ENCODE measurements at regions not wholly inside any gene's neighbourhood (a gene's known extent, or its start where the extent isn't known, plus 50 kb on each side); places are given as distances from the start of the nearest gene placed in this dataset.

DNA sequence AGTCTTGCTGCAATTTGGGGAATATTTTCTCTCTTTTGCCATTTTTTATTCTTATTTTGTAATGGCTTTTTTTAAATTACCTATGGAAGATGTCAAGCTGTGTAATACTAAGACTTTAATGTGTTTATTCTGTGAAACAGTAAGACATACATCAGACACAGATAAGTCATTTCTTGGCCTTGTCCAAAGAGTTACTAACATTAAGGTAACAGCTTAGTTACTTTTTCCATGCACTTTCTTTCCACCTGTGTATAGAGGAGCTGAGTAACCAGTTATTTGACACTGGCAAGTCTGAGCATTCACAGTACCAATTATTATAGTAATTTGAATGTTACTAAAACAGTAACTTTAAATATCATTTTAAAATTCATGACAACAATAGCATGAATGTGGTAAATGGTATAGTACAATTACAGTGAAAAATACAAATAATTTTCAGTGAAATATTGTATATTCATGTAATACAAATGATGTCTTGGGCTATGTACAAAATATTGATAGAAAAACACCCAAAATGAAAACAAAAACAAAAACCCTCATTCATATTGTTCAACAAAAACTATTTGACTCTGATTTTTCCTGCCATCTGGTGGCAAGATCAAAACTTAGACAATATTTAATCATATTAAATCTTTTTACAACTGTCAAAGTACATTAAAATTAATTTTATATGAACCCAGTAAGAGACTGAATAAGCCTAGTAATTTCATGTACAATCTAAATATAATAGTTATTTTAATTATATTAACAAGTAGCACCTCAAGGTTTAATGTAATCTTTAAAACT, 259.8 kb upstream of the SEMA3A start:
- Histone ChIP-seq H3K27me3 (ENCODE audit: control insufficient read depth, insufficient read depth, low read length, poor library complexity, severe bottlenecking) (no peaks in the 10 kb centered on the region), H3K27ac (ENCODE audit: insufficient read depth, low read depth, low read length, poor library complexity, severe bottlenecking) (no peak overlapping the region), H3K9me3 (ENCODE audit: control insufficient read depth, low read length) (no peaks in the 10 kb centered on the region), H3K36me3 (ENCODE audit: control insufficient read depth, insufficient read depth, low read length) (no peaks in the 10 kb centered on the region), H3K4me3 (ENCODE audit: insufficient read depth, low read depth, low read length) (no peak overlapping the region), H3K4me1 (ENCODE audit: control insufficient read depth, insufficient read depth, low read length) (no peaks in the 10 kb centered on the region)

DNA sequence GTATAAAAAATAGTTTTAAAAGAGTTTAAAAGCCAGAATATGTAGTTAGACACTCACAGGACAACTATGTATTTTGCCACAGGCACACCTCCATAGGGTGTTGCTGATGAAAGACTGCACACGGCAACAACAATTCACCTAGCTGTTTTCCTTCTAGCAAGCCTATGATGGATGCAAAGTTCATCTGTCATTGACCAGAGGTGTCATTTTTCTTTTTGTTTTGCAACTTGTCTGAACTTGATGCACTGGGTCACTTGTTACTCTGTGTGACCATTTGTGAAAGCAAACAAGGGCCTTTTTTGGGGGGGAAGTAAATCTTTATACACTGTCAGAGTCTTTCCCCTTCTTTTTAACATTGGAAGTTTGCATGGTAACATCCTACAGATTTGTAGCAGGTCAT, 258.0 kb upstream of the SEMA3A start:
- H3K27me3 ChIP-seq (ENCODE audit: control insufficient read depth, insufficient read depth, low read length, poor library complexity, severe bottlenecking): no peaks in the 10 kb centered on the region
- H3K9me3 ChIP-seq (ENCODE audit: control insufficient read depth, low read length): no peaks in the 10 kb centered on the region
- 94 to 95% methylated on average over 1 of the region's 1 CpG for WGBS, 2 experiments
- H3K36me3 ChIP-seq (ENCODE audit: control insufficient read depth, insufficient read depth, low read length): no peaks in the 10 kb centered on the region
- no peaks in the 10 kb centered on the region for H3K4me1 ChIP-seq (ENCODE audit: control insufficient read depth, insufficient read depth, low read length)
- H3K27ac ChIP-seq (ENCODE audit: insufficient read depth, low read depth, low read length, poor library complexity, severe bottlenecking): no peak overlapping the region
- H3K4me3 ChIP-seq (ENCODE audit: insufficient read depth, low read depth, low read length): no peak overlapping the region

DNA sequence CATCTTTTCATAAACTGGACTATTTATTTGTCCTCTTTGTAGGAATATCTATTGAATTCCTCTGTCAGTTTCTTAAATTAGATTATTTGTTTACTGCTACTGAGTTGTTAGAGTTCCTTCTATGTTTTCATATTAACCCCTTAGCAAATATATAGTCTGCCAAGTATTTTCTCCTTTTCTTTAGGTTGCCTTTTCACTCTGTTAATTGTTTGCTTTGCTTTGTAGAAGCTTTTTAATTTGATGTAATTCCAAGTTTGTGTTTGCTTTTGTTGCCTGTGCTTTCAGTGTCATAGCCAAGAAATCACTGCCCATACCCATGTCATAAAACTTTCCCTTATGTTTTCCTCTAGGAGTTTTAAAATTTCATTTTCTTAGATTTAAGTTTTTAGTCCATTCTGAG, 256.2 kb upstream of the SEMA3A start:
- H3K27ac ChIP-seq (ENCODE audit: insufficient read depth, low read depth, low read length, poor library complexity, severe bottlenecking): no peak overlapping the region
- no peaks in the 10 kb centered on the region for H3K27me3 ChIP-seq (ENCODE audit: control insufficient read depth, insufficient read depth, low read length, poor library complexity, severe bottlenecking)
- no peaks in the 10 kb centered on the region for H3K4me1 ChIP-seq (ENCODE audit: control insufficient read depth, insufficient read depth, low read length)
- H3K9me3 ChIP-seq (ENCODE audit: control insufficient read depth, low read length): no peaks in the 10 kb centered on the region
- no peak overlapping the region for H3K4me3 ChIP-seq (ENCODE audit: insufficient read depth, low read depth, low read length)
- H3K36me3 ChIP-seq (ENCODE audit: control insufficient read depth, insufficient read depth, low read length): no peaks in the 10 kb centered on the region

- Histone ChIP-seq H3K36me3 (ENCODE audit: control insufficient read depth, insufficient read depth, low read length) (no peaks in the 10 kb centered on the region), H3K4me3 (ENCODE audit: insufficient read depth, low read depth, low read length) (no peak overlapping the region), H3K27me3 (ENCODE audit: control insufficient read depth, insufficient read depth, low read length, poor library complexity, severe bottlenecking) (no peaks in the 10 kb centered on the region), H3K27ac (ENCODE audit: insufficient read depth, low read depth, low read length, poor library complexity, severe bottlenecking) (no peak overlapping the region), H3K4me1 (ENCODE audit: control insufficient read depth, insufficient read depth, low read length) (no peaks in the 10 kb centered on the region), H3K9me3 (ENCODE audit: control insufficient read depth, low read length) (no peaks in the 10 kb centered on the region)
- WGBS, 2 experiments: 93 to 94% methylated on average over 17 of the region's 17 CpGs
These were observed 253.2 kb upstream of the SEMA3A start for GRCh38 chr7:84447636-84448293.

DNA sequence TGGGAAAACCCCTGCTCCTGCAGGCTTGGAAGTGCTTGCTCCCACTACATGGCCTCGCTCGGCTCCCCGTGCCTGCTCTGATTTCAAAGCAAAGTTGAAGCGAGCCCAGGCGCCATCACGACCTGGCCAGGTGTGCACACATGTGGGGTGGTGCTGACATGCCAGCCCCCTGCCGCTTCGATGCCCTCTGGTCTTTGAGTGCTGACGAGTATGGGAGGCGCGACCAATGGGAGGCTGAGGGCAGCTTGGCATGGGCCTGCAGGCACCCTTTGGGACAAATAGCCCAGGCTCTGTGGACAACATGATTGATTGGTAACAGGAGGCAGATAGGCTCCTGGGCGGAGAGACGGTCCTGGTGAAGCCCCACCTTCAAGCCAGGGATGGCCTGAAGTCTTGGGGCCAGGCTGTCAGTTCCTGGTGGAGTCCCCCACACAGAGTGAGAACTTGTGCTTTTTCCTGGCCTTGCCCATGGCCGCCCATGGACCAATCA, 252.4 kb upstream of the SEMA3A start:
- 95% methylated on average over 14 of the region's 14 CpGs for WGBS, 2 experiments
- no peak overlapping the region for H3K27ac ChIP-seq (ENCODE audit: insufficient read depth, low read depth, low read length, poor library complexity, severe bottlenecking)
- no peaks in the 10 kb centered on the region for H3K4me1 ChIP-seq (ENCODE audit: control insufficient read depth, insufficient read depth, low read length)
- H3K27me3 ChIP-seq (ENCODE audit: control insufficient read depth, insufficient read depth, low read length, poor library complexity, severe bottlenecking): no peaks in the 10 kb centered on the region
- H3K36me3 ChIP-seq (ENCODE audit: control insufficient read depth, insufficient read depth, low read length): no peaks in the 10 kb centered on the region
- H3K9me3 ChIP-seq (ENCODE audit: control insufficient read depth, low read length): no peaks in the 10 kb centered on the region
- no peak overlapping the region for H3K4me3 ChIP-seq (ENCODE audit: insufficient read depth, low read depth, low read length)

- no peaks in the 10 kb centered on the region for H3K9me3 ChIP-seq (ENCODE audit: control insufficient read depth, low read length)
- H3K4me1 ChIP-seq (ENCODE audit: control insufficient read depth, insufficient read depth, low read length): no peaks in the 10 kb centered on the region
- no peak overlapping the region for H3K4me3 ChIP-seq (ENCODE audit: insufficient read depth, low read depth, low read length)
- 81 to 86% methylated on average over 2 of the region's 5 CpGs for WGBS, 2 experiments
- no peaks in the 10 kb centered on the region for H3K27me3 ChIP-seq (ENCODE audit: control insufficient read depth, insufficient read depth, low read length, poor library complexity, severe bottlenecking)
- no peaks in the 10 kb centered on the region for H3K36me3 ChIP-seq (ENCODE audit: control insufficient read depth, insufficient read depth, low read length)
- H3K27ac ChIP-seq (ENCODE audit: insufficient read depth, low read depth, low read length, poor library complexity, severe bottlenecking): no peak overlapping the region
These were observed 231.2 kb upstream of the SEMA3A start for GRCh38 chr7:84425702-84426259.

DNA sequence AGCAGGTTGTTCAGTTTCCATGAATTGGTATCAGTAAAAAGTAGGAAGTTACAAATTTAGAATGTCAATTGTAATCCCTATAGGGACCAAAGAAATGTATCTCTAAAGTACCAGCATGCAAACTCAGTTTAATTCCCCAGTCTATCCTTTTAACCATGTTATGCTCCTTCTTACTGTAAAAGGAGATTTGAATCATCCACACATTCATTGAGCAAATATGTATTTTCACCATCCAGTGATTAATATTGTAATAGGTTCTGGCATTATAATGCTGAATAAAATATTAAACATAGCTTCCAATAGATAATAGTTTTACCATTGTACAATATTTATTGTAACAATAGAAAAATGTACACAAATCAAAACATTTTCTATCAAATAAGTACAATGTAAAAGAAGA, 228.2 kb upstream of the SEMA3A start:
- no peaks in the 10 kb centered on the region for H3K27me3 ChIP-seq (ENCODE audit: control insufficient read depth, insufficient read depth, low read length, poor library complexity, severe bottlenecking)
- H3K36me3 ChIP-seq (ENCODE audit: control insufficient read depth, insufficient read depth, low read length): no peaks in the 10 kb centered on the region
- no peaks in the 10 kb centered on the region for H3K9me3 ChIP-seq (ENCODE audit: control insufficient read depth, low read length)
- no peak overlapping the region for H3K4me3 ChIP-seq (ENCODE audit: insufficient read depth, low read depth, low read length)
- H3K4me1 ChIP-seq (ENCODE audit: control insufficient read depth, insufficient read depth, low read length): no peaks in the 10 kb centered on the region
- no peak overlapping the region for H3K27ac ChIP-seq (ENCODE audit: insufficient read depth, low read depth, low read length, poor library complexity, severe bottlenecking)

- no peaks in the 10 kb centered on the region for H3K36me3 ChIP-seq (ENCODE audit: control insufficient read depth, insufficient read depth, low read length)
- H3K27ac ChIP-seq (ENCODE audit: insufficient read depth, low read depth, low read length, poor library complexity, severe bottlenecking): no peak overlapping the region
- no peaks in the 10 kb centered on the region for H3K9me3 ChIP-seq (ENCODE audit: control insufficient read depth, low read length)
- 89 to 100% methylated on average over 1 to 2 of the region's 2 CpGs for WGBS, 2 experiments
- H3K27me3 ChIP-seq (ENCODE audit: control insufficient read depth, insufficient read depth, low read length, poor library complexity, severe bottlenecking): no peaks in the 10 kb centered on the region
- H3K4me3 ChIP-seq (ENCODE audit: insufficient read depth, low read depth, low read length): no peak overlapping the region
- H3K4me1 ChIP-seq (ENCODE audit: control insufficient read depth, insufficient read depth, low read length): peaks cover 9% of the 10 kb centered on the region
These were observed 217.8 kb upstream of the SEMA3A start for GRCh38 chr7:84412161-84412969.

- H3K9me3 ChIP-seq (ENCODE audit: control insufficient read depth, low read length): no peaks in the 10 kb centered on the region
- no peaks in the 10 kb centered on the region for H3K4me1 ChIP-seq (ENCODE audit: control insufficient read depth, insufficient read depth, low read length)
- no peak overlapping the region for H3K27ac ChIP-seq (ENCODE audit: insufficient read depth, low read depth, low read length, poor library complexity, severe bottlenecking)
- 62 to 78% methylated on average over 1 of the region's 1 CpG for WGBS, 2 experiments
- no peak overlapping the region for H3K4me3 ChIP-seq (ENCODE audit: insufficient read depth, low read depth, low read length)
- H3K27me3 ChIP-seq (ENCODE audit: control insufficient read depth, insufficient read depth, low read length, poor library complexity, severe bottlenecking): no peaks in the 10 kb centered on the region
- no peaks in the 10 kb centered on the region for H3K36me3 ChIP-seq (ENCODE audit: control insufficient read depth, insufficient read depth, low read length)
These were observed 205.1 kb upstream of the SEMA3A start for GRCh38 chr7:84399661-84400060.

DNA sequence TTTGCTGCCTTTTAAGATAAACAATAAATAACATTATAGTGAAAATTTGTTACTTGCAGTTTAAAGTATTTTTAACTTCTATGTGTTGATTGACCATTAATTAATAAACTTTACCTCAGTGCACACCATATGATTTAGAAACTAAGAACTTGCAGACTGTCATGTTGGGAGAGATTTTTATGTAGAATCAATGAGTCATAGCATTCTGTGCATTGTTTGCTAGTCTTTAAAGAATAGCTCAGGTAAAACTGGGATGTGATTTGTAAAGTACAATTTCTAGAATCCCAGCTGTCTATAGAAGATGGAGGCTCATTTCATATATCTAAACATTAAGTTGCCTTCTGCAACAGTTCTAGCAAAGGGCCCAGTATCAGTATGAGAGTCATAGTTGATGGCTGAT, 199.6 kb upstream of the SEMA3A start:
- Histone ChIP-seq H3K4me1 (ENCODE audit: control insufficient read depth, insufficient read depth, low read length) (no peaks in the 10 kb centered on the region), H3K27me3 (ENCODE audit: control insufficient read depth, insufficient read depth, low read length, poor library complexity, severe bottlenecking) (no peaks in the 10 kb centered on the region), H3K27ac (ENCODE audit: insufficient read depth, low read depth, low read length, poor library complexity, severe bottlenecking) (no peak overlapping the region), H3K4me3 (ENCODE audit: insufficient read depth, low read depth, low read length) (no peak overlapping the region), H3K36me3 (ENCODE audit: control insufficient read depth, insufficient read depth, low read length) (no peaks in the 10 kb centered on the region), H3K9me3 (ENCODE audit: control insufficient read depth, low read length) (no peaks in the 10 kb centered on the region)
